SJCRH30 (cell line): ENCODE measurements at regions not wholly inside any gene's neighbourhood (a gene's known extent, or its start where the extent isn't known, plus 50 kb on each side); places are given as distances from the start of the nearest gene placed in this dataset.
A peak's percentile ranks its signal among the peaks of the same experiment; 100 is the strongest.
"Not testable (repeated sequence)": the region's sequence is repeated elsewhere in the genome, so short reads cannot be mapped to it uniquely, and the experiment has no call there.

Experiments used
- DNase-seq, 2 experiments: peaks; one replicate each; pipeline ENCODE4 v3.0.0-alpha.2; 2015 to 2020
- H3K27ac ChIP-seq: fragments of 250-450 bp; sonication (Bioruptor Pico); 2 replicates; pipeline ENCODE4 v1.5.1; 2020; ENCODE audit warnings: mild to moderate bottlenecking, moderate library complexity
- H3K27me3 ChIP-seq: fragments of 250-450 bp; sonication (Bioruptor Pico); 2 replicates; pipeline ENCODE4 v1.5.1; 2020; ENCODE audit warnings: mild to moderate bottlenecking, moderate library complexity
- H3K36me3 ChIP-seq: fragments of 250-450 bp; sonication (Bioruptor Pico); 2 replicates; pipeline ENCODE4 v1.5.1; 2020; ENCODE audit warnings: mild to moderate bottlenecking, moderate library complexity
- H3K4me1 ChIP-seq: fragments of 250-450 bp; sonication (Bioruptor Pico); 2 replicates; pipeline ENCODE4 v1.5.1; 2020; ENCODE audit warnings: mild to moderate bottlenecking, moderate library complexity
- H3K4me3 ChIP-seq: fragments of 250-450 bp; sonication (Bioruptor Pico); 2 replicates; pipeline ENCODE4 v1.5.1; 2020; ENCODE audit warnings: mild to moderate bottlenecking, moderate library complexity
- H3K9me3 ChIP-seq: fragments of 250-450 bp; sonication (Bioruptor Pico); replicated peaks from 2 replicates; pipeline ENCODE4 v1.5.1; 2020; ENCODE audit warnings: mild to moderate bottlenecking, moderate library complexity

DNA sequence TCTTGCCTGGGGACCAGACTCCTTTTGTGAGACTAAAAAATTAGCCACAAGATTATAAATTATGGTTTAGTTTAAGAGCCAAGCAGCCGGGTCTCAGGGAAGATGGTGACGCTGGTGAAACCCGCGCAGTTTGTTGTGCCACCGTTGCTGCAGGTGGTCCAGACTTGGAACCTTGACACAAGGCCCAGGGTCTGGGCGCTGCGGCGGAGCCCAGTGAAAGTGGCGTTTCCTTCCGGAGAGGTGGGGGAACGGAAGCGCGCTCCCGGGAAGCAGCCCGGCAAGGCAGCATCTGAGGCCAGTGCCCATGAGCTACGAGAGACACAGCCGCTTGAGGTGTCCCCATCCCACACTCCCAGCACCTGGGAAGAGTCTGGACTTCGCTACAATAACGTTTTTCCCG is 131.6 kb downstream of the SKIDA1 start:
- no peaks in the 10 kb centered on the region for H3K4me1 ChIP-seq
- H3K27me3 ChIP-seq: no peaks in the 10 kb centered on the region
- no peak overlapping the region for H3K4me3 ChIP-seq
- no peak overlapping the region for H3K27ac ChIP-seq
- H3K36me3 ChIP-seq: no peaks in the 10 kb centered on the region
- DNase-seq: no peak
- no peaks in the 10 kb centered on the region for H3K9me3 ChIP-seq

DNA sequence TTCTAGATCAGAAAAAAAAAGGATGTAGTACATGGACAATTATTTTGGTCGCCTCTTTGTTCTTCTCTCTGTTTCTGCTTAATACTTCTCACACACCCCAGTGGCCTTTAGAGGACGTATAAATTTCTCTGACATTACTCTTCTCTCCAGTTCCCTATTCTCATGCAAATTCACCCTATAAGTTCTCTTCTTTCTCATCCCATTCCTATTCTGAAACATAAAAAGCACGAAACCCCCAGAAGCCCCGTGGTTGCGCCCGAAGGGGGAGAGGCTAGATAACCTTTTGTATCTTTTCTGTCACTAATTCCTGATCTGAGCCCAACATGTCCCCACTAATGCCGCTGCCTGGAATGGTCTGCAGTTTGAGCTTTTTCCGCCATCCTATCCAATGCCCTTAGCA is 136.9 kb downstream of the SKIDA1 start:
- no peaks in the 10 kb centered on the region for H3K9me3 ChIP-seq

DNA sequence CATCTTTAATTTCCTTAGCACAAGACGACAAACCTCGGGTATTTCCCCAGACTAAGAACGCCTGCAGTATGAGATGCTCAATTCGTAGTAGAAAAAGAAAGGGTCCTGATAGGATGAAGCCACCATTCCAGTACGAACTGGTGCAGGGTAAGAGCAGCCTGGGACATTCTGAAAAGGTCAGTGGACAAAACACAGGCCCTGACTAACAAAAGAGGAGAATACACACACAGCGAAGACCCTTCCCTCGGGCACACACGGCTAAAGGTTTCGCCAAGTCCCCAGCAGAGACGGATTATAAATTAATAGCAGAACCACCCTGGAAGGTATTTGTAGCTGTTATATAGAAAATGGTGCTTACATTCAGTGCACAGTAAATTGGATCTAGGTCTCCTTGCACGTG is 137.6 kb downstream of the SKIDA1 start:
- DNase-seq: no peak
- H3K9me3 ChIP-seq: no peaks in the 10 kb centered on the region
- H3K4me1 ChIP-seq: no peaks in the 10 kb centered on the region
- no peak overlapping the region for H3K27ac ChIP-seq
- no peaks in the 10 kb centered on the region for H3K36me3 ChIP-seq
- no peak overlapping the region for H3K4me3 ChIP-seq
- H3K27me3 ChIP-seq: no peaks in the 10 kb centered on the region

More for the DNA sequence above, 136.9 kb downstream of the SKIDA1 start:
- Histone ChIP-seq H3K27me3 (no peaks in the 10 kb centered on the region), H3K4me3 (no peak overlapping the region), H3K36me3 (no peaks in the 10 kb centered on the region), H3K27ac (no peak overlapping the region), H3K4me1 (no peaks in the 10 kb centered on the region)
- DNase-seq: no peak

DNA sequence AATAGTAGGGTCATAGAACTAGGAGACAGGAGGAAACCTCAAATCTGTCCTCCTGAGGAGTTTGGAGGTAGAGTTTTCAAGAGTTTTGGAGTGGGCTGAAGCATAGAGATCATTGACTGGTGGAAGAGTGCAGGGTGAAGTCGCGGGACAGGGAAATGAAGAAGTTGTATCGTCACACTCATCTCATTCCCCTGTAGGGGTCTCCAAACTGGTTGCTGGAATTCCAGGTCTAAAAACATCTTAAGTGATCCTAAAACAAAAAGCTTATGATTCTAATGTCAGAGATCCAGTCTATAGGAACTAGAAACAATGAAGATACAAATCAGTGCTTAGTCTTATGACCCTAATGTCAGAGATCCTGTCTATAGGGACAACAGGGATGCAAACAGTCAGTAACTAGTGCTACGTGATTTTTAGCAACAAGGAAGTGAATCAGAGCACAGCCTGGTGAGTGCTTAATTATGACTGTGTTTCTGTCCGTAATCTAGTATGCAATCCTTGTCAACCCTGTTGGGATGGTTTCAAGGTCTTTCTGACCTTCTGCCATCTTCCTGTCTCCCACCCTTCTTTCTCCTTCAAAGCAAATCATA is 139.4 kb downstream of the SKIDA1 start:
- Histone ChIP-seq H3K27ac (no peak overlapping the region), H3K27me3 (no peaks in the 10 kb centered on the region), H3K4me1 (no peaks in the 10 kb centered on the region), H3K36me3 (no peaks in the 10 kb centered on the region), H3K4me3 (no peak overlapping the region), H3K9me3 (no peaks in the 10 kb centered on the region)
- DNase-seq: no peak

DNA sequence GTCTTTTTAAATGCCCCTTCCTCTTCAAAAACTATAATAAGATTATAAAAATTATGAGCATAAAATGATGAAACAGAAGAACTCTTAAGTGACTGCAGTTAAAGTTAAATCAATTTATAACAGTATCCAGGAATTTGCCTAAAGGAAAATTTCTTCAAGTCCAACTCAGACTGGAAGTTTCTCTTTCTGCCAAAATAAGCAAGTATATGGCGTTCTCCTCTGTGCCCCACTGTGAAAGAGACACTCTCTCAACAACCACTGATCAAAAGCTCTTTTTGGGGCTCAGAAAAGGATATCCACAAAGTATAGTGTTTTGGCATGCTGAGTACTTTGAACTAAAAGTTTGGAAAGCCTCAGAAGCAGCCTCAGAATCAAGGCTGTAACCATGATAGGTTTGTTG is 139.9 kb downstream of the SKIDA1 start:
- no peaks in the 10 kb centered on the region for H3K36me3 ChIP-seq
- no peak for DNase-seq
- H3K27ac ChIP-seq: no peak overlapping the region
- no peaks in the 10 kb centered on the region for H3K27me3 ChIP-seq
- H3K4me3 ChIP-seq: no peak overlapping the region
- H3K9me3 ChIP-seq: no peaks in the 10 kb centered on the region
- H3K4me1 ChIP-seq: no peaks in the 10 kb centered on the region

DNA sequence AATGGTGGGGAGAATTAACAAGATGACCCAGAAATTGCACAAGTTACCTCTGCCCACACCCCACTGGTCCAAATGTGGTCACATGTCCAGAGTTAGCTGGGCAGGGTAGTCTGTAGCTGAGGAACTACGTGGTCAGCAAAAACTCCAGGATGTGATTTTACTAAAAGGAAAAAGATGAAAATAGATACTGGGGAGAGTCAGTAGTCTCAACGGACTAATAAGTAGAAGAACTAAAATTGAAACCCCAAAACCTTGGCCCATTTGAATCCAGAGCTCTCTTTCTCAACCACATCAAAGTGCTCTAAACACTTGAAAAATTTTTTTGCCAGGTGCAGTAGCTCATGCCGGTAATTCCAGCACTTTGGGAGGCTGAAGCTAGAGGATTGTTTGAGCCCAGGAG is 146.3 kb downstream of the SKIDA1 start:
- no peaks in the 10 kb centered on the region for H3K9me3 ChIP-seq
- no peak overlapping the region for H3K4me3 ChIP-seq
- H3K27me3 ChIP-seq: no peaks in the 10 kb centered on the region
- no peak overlapping the region for H3K27ac ChIP-seq
- DNase-seq: no peak
- no peaks in the 10 kb centered on the region for H3K36me3 ChIP-seq
- H3K4me1 ChIP-seq: no peaks in the 10 kb centered on the region

DNA sequence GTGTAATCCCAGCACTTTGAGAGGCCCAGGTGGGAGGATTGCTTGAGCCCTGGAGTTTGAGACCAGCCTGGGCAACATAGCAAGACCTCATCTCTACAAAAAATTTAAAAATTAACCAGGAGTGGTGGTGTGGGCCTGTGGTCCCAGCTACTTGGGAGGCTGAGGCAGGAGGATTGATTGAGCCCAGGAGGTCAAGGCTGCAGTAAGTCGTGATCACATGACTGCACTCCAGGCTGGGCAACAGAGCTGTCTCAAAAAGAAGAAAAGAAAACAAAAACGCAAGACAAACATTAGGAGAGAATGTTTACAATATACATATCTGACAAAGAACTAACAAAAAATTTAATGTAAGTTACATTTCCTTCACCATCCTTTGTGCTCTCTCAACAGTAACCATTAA is 150.2 kb downstream of the SKIDA1 start:
- not testable (repeated sequence) for H3K4me1 ChIP-seq, H3K9me3 ChIP-seq, H3K36me3 ChIP-seq, H3K27ac ChIP-seq, H3K27me3 ChIP-seq, H3K4me3 ChIP-seq, DNase-seq

DNA sequence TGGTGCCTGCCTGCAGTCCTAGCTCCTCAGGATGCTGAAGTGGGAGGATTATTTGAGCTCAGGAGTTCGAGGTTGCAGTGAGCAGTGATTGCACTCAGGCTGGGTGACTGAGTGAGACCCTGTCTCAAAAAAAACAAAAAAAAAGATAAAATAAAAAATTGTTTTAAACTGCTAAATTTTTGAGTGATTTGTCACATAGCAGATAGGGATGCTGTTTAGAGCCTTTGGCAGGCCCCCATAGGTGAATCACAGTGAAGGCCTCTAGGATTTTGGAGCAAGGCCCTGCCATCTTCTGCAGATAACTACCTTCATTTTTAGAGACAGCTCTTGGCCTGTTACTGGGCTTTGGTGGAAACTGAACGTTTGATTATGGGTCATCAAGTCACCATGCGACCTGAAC is 151.6 kb downstream of the SKIDA1 start:
- H3K27ac ChIP-seq: not testable (repeated sequence)

DNA sequence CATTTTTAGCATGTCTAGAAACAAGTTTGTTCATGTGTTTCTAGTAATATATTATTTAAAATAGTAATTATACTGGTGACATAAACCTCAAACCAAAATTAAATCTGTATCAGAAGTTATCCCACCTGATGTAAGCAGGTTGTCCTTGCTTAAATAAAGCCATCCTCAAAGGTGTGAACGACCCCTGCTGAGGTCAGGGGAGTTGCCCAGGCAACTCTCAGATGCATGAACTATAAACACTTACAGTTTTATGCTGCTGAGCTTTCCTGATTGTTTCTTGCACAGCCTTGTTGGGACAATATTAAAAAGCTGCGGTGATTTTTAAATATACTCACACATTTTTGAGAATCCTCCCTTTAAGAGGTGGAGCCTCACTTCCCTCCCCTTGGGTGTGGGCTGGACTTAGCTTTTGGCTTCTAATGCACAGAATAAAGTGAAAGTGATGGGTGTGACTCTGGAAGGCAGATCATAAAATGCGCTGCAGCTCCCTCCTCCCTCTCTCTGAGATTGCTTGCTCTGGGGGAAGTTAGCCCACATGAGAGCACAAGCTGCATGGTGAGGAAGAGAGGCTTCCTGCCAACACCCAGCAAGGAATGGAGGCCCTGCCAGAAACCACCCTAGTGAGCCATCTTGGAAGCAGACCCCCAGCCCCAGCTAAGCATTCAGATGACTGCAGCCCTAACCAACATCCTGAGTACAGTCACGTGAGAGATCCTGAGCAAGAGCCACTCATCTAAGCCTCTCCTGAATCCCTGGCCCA is 152.7 kb downstream of the SKIDA1 start:
- H3K27ac ChIP-seq: no peak overlapping the region
- peak; percentile 5 to 20 for DNase-seq
- H3K36me3 ChIP-seq: no peaks in the 10 kb centered on the region
- H3K9me3 ChIP-seq: no peaks in the 10 kb centered on the region
- no peaks in the 10 kb centered on the region for H3K27me3 ChIP-seq
- no peak overlapping the region for H3K4me3 ChIP-seq
- no peaks in the 10 kb centered on the region for H3K4me1 ChIP-seq

More for the DNA sequence above, 151.6 kb downstream of the SKIDA1 start:
- H3K27me3 ChIP-seq, H3K4me1 ChIP-seq, DNase-seq, H3K36me3 ChIP-seq, H3K9me3 ChIP-seq, H3K4me3 ChIP-seq: not testable (repeated sequence)

DNA sequence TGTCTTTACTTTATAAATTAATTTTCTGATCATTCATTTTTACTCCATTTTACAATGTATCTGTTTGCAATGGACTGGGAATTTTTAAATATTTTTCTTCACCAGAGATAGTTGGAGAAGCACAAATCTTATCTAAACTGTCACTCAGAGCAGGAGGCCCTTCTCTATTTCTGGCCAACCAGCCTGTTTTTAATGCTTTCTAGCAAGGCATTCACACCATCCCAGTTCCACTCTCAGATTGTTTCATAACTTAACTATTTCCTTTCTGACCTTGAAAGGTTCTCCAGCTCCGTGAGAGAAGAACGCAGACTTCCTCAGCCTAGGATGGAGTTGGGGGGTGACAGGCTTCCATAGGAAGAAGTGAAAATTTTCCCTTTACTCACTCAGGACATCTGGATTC is 155.8 kb downstream of the SKIDA1 start:
- no peaks in the 10 kb centered on the region for H3K36me3 ChIP-seq
- H3K9me3 ChIP-seq: no peaks in the 10 kb centered on the region
- no peak overlapping the region for H3K4me3 ChIP-seq
- H3K4me1 ChIP-seq: no peaks in the 10 kb centered on the region
- no peaks in the 10 kb centered on the region for H3K27me3 ChIP-seq
- no peak overlapping the region for H3K27ac ChIP-seq
- no peak for DNase-seq

DNA sequence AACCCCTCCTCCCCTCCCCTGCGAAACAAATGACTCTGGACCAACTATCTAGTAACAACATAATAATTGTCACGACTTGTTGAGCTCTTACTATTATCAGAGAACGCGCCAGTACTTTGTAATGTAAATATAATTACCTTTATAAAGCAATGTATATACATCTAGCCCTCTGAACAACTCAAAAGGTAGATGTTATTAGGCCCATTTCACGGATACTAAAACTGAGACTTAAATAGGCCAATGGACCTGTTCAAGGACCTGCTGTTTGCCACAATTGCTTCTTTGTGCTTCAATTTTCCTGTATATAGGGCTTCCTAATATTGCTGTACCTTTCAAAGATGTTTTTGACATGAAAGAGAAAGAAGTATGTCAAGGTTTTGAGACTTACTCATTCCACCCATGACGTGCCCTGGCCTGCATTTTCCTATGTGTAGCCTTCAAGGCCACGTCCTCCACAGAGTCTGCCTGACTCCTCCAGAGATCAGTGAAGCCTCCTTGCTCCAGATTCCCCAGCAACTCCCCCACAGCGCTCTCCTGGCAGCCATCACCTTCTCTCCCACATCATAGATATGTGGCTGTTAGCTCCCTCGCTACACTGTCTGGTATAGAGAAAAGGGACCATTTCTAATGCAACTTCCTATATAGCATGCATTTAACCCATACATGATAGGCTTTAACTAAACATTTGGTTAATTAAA is 156.6 kb downstream of the SKIDA1 start:
- DNase-seq: no peak
- no peaks in the 10 kb centered on the region for H3K9me3 ChIP-seq
- peaks cover 5% of the 10 kb centered on the region for H3K4me1 ChIP-seq
- no peaks in the 10 kb centered on the region for H3K36me3 ChIP-seq
- no peaks in the 10 kb centered on the region for H3K27me3 ChIP-seq
- H3K27ac ChIP-seq: no peak overlapping the region
- no peak overlapping the region for H3K4me3 ChIP-seq

DNA sequence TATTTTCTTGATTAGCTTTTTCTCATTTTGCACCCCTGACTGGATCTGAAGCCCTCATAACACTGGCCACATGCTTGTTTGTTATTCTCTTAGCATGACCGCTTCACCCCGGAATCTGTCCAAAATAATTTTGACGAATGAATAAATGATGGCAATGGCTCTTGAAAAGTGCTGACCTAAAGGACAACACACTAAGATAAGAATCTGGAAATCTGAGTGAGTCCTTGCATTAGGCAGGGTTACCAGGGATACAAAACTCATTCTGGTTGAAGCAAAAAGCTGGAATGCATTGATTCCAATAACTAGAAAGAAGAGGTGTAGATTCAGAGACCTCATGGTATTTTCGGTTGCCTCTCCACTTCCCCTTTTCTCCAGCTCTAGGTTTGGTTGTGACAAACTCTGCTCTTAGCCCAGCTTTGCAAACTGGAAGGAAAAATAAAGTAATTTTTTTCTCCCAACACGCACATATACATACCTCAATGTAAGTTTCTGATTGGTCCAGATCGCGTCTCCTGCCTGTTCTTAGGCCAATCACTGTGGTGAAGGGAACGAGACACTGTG is 157.4 kb downstream of the SKIDA1 start:
- Histone ChIP-seq H3K9me3 (no peaks in the 10 kb centered on the region), H3K36me3 (no peaks in the 10 kb centered on the region), H3K27ac (no peak overlapping the region), H3K4me1 (peaks cover 5% of the 10 kb centered on the region), H3K4me3 (no peak overlapping the region), H3K27me3 (no peaks in the 10 kb centered on the region)
- DNase-seq: no peak

DNA sequence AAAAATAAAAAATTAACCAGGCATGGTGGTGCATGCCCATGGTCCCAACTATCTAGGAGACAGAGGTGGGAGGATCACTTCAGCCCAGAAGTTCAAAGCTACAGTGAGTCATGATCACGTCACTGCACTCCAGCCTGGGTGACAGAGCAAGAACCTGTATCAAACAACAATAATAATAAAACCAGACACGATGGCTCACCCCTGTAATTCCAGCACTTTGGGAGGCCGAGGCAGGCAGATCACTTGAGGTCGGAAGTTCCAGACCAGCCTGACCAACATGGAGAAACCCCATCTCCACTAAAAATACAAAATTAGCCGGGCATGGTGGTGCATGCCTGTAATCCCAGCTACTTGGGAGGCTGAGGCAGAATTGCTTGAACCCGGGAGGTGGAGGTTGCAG is 159.4 kb downstream of the SKIDA1 start:
- not testable (repeated sequence) for H3K4me1 ChIP-seq, H3K27ac ChIP-seq, H3K9me3 ChIP-seq, DNase-seq, H3K36me3 ChIP-seq, H3K4me3 ChIP-seq, H3K27me3 ChIP-seq

DNA sequence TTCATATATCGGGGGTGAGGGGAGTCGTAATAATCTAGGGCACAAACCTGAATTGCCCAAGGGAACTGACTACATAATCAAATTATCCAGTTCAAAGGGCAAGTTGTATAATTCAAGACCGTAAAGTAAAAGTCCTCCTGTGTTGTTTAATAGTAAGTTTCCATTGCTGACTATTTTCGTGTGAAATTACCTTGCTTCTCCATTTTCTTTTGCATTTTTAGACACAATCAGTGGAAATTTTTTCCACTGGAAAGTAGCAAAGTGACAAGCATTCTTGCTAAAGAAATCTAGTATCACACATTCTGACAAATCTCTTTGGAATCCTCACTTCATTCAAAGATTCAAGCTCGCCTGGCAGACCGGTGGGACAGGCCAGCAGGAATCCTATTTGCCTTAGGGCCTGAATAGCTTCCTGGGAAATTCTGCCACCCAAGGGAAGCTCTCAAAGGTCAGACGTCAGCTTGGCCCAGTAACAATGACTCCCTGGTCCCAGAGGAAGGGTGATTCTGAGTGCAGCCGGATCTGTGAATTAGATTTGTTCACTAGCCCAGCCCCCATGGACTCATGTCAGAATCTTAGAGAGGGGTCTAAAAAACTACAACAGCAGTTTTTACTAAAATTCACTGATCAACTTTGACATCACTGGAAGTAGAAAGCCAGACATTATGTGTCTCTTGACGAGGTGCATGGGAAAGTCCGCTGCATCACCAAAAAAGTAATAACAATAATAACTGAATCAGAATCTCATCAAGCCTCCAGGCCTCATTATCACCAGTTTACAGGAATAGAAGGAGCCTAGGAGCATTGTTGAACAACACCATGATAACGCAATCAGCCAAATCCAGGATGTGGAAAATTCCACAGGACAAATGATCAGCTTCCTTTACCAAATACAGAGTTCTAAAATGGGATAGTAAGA is 161.0 kb downstream of the SKIDA1 start:
- Histone ChIP-seq H3K27me3 (no peaks in the 10 kb centered on the region), H3K4me1 (peaks cover 5% of the 10 kb centered on the region), H3K4me3 (no peak overlapping the region), H3K27ac (no peak overlapping the region; the same call in 1 of the 2 replicates), H3K9me3 (no peaks in the 10 kb centered on the region), H3K36me3 (no peaks in the 10 kb centered on the region)
- DNase-seq: peak; percentile 33 to 39
